NCI-H82 treated with DMSO at 0.1 percent for 48 hours (cell line): ENCODE measurements at regions not wholly inside any gene's neighbourhood (a gene's known extent, or its start where the extent isn't known, plus 50 kb on each side); places are given as distances from the start of the nearest gene placed in this dataset.
"Not testable (repeated sequence)": the region's sequence is repeated elsewhere in the genome, so short reads cannot be mapped to it uniquely, and the experiment has no call there.

Experiments used
- DNase-seq: peaks from one replicate; lab custom pipeline; 2025; ENCODE audit not compliant: unreplicated experiment; lab: John Stamatoyannopoulos, UW

DNA sequence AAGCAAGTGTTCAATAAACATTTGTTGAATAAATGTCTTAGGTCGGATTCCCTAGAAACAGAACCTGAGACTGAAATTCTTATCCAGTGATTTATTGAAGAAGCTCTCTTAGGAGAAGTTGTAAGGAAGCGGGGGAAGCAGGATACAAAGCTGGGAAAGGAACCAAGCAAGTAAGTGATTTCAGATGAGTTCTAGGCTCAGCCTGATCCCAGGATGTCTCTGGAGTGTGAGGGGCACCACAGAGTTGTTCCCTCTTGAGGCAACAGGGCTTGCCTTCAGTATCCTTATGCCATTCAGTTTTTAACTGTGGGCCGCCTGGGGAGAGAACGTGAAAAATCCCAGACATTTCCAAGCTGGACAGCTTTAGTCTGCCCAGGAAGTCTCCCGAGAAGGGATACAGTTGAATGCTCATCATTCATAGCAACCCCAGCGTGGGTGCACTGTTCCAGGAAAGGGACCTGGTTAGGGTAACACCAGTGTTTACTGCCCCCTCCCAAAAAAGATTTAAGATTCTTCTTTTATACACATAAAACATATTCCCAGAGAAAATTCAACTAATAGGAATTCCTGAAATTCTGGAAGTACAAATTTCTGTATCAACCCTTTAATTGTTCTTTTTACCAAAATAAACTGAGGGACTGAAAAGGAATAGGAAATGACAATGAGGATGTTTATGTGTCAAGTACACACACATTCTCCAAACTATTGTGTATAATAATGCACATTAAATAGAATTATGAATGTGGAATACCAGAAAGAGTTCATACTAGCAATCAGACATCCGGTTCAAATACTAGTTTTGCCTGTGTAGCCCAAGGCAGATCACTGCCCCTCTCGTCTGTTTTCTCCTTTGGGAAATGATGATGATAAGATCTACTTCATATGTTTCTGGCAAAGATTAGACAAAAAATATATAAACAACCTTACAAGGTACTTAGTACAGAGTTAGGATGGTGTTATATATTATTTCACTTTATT, 592.1 kb upstream of the CDH2 start:
- DNase-seq: no peak

DNA sequence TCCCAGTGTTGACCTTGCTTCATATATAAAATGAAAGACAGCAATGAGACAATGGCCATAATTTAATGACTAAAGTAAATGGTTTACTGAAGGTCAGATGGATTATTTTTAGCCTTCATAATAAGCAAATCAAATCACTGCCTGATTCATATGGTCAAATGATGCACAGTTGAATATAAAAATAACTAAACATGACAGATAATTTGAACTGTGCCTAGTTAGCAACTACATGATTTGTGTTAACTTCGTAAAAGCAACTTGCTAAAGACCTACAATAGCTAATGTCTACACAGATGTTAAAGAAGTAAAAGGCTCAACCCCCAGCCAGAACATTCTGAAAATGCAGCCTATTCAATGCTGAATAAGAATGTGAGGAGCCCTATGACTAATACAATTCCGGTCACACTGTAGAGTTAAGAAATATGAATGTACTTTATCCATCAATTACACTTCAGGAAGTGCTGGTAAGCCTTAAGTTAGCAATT, 590.8 kb upstream of the CDH2 start:
- no peak for DNase-seq

DNA sequence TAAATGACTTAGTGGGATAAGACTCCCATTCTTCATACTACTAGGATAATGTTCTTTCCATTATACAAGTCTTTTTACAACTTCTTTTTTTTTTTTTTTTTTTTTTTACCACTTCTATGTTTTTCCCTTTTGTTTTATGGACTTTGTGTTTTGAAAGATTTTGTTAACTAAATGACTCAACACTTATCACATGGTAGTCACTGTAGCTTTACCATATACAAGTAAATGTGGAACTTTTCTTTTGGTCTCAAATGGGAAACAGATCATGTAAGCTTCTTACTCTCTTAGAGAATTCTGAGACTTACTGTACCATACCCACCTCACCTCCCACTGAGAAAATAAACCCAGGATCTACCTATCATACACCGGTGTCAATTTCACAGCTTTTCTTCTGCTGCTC, 590.3 kb upstream of the CDH2 start:
- DNase-seq: no peak

DNA sequence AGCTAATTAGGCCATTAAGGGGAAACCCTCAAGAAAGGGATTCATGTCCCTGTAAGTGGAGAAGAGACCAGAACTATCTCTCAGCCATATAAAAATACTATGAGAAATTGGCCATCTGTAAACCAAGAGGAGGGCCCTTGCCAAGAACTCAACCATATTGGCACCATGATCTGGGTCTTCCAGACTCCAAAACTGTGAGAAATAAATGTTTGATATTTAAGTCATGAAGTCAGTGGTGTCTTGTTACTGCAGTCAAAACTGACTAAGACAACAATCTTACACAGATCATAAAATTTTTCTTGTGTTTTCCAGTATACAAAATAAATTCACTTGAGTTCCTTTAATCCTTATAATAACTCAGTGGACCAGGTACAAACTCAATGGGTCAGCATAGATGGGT, 589.8 kb upstream of the CDH2 start:
- DNase-seq: no peak

DNA sequence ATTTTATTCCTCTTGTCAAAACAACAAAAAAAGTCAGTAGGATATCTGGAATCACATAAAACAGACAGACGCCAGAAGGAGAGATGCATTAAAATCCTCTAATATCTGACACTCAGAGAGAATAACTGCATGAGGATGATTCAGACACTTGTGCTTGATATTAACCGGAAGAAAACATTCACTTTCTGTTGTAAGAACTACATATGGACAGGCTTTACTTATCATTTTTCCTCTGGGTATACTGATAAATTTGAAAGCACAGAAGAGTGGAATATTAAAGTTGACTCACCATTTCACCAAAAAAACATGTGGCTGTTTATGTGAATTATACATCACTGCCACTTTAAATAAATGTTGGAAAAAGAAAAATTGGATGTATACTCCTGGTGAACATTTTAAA, 589.1 kb upstream of the CDH2 start:
- no peak for DNase-seq

DNA sequence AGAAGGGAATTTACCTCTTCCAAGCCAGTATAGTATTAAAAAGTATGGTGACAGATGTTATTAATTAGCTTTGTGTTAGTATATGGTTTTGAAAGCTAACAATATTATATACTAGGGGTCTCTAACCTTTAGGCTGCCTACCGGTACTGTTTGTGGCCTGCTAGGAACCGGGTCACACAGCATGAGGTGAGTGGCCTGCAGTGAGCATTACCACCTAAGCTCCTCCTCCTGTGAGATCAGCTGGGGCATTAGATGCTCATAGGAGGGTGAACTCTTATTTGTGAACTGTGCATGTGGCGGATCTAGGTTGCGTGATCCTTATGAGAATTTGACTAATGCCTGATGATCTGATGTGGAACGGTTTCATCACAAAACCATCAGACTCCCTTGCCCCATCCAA, 583.4 kb upstream of the CDH2 start:
- no peak for DNase-seq

DNA sequence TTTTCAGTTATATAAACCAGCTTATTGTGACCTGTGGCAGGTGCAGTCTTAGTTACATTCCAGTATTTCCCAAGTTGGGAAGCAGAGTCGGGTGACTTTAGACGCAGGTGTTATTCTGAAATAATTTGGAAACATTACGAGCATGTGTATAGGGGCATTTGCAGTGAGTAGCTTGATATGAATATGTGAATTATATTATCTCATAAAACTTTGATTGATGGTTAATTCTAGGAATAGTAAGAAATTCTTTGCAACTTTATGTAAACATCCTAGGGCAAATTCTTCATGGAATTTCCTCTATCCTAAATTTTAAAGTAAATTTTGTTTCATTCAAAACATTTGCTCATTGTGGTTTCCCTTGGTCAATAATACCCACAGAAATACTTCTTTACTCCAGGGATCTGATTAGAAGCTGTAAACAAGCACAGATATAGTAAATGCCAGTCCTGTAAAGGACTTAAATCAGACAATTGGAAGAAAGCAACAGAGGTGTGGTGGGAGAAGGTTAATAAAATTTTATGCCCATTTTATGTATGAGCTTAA, 580.6 kb upstream of the CDH2 start:
- DNase-seq: no peak

DNA sequence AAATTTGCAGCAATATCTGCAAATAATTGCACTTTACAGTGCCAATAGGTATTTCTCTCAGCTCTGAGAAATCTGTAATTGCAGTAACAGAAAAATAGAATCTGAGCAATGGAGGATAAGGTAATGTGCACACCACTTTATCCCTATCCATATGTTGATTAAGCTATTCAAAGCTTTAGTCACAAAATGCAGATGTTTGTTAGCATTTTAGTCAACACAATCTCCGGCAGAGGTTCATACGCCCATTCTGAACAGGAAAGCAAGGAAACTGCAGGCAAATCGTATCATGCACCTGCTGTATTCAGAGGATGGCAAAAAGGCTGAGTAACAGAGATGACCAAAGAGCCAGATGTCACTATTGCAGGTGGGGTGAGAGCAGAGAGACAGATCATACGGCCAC, 566.2 kb upstream of the CDH2 start:
- DNase-seq: no peak

DNA sequence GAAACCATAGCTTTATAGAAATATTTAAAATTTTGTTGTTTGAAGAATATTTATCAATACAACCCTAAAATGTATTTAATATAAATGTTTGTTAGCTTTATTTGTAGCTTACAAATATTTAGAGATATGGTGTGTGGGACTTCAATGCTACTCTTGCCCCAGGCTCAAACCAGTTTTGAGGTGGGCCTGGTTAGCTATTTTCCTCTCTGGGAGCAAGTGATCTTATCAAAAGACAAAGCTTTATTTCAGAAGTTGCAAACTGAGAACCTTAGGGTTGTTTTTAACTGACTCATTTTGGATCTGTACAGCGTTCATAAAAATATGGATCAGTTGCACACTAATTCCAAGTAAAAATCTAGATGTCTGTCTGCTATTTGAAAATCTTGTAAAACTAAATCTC, 563.6 kb upstream of the CDH2 start:
- DNase-seq: no peak

DNA sequence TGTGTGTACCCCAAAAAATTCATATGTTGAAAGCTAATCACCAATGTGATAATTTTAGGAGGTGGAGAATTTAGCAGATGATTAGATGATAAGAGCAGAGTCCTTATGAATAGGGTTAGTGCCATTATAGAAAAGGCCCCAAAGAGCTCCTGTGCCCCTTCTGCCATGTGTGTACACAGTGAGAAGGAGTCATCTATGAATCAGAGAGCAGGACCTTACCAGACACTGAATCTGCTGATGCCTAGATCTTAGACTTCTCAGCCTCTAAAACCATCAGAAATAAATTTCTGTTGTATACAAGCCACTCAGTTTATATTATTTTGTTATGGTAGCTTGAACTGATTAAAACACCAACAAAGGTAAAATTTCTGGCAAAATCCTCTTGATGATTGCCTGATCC, 560.0 kb upstream of the CDH2 start:
- no peak for DNase-seq

DNA sequence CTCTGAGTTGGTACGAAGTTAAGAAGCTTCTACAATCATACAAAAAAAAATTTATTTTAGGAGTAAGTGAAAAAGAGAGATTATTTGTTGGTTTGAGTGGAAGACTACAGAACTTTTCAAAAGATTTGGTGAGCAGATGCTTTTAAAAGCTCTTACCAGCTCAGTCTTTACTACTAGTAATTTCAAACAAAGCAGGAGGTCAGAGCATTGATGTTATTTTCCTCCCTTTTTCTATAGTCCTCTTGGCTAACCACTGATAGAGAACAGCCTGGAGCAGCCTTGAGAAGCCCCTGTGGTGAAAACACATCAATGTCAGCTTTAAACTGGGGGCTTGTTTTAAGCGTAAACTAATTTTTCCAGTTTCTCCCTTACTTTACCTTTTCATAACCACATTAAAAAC, 559.3 kb upstream of the CDH2 start:
- DNase-seq: no peak

DNA sequence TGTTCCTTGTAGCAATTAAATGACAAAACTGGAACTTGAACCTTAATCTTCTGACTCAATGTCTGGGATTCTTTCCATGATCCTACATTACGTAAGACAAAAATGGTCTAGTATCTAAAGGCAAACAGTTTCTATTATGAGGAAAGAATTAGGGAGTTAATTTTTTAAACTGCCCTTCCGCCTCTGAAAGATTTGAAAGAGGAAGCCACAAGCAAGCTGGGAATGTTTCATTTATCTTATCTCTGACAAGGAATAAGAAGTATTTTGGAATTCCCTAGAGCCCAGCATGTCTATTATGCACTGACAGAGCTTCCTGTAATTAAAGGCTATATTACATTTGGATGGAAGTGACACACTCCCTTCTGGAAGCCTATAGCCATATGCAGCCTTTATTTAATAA, 558.8 kb upstream of the CDH2 start:
- no peak for DNase-seq

DNA sequence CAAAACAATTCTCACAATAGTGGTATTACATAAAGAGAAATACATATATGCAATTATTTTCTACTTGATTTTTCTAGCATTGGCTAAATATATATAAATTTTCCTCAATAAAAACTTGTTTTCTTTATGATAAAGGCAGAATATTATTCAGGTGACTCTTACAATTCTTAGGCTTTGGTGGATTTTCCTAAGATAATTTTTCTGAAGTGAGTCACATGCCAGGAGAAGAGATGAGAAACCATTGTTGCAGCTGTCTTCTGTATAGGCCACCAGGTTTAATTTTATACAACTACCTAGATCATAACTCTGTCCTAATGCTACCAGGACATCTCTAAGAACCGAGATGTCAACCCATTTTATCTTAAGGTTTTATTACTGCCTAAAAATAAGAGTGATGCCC, 552.4 kb upstream of the CDH2 start:
- DNase-seq: no peak

DNA sequence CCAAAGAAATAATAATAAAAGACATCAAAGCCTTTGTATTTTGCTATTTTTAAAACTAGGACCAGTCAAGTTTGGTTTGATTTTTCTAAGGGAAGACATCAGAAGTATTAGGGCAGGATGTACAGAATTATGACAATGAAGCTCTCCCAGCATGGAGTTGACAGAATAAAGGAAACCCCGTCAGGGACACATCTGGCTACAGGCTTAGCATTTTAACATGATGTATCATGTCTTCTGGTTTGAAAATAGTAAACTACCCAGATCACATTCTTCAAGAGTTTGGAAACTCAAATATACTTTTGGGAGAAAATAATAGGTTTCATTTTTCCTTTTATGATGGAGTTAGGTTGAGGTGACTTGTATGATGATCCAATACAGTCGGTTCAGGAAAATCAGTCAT, 552.0 kb upstream of the CDH2 start:
- DNase-seq: no peak

DNA sequence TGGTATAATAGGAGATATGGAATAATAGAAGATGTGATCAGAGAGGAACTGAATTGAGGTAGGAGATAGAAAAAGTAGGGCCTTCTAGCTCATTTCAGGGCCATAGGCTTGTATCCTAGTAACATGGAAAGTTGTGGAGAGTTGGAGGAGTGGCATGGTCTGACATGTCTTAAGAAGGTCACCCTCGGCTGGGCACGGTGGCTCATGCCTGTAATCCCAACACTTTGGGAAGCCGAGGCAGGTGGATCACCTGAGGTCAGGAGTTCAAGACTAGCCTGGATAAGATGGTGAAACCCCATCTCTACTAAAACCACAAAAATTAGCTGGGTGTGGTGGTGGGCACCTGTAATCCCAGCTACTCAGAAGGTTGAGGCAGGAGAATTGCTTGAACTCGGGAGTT, 550.3 kb upstream of the CDH2 start:
- DNase-seq: not testable (repeated sequence)

DNA sequence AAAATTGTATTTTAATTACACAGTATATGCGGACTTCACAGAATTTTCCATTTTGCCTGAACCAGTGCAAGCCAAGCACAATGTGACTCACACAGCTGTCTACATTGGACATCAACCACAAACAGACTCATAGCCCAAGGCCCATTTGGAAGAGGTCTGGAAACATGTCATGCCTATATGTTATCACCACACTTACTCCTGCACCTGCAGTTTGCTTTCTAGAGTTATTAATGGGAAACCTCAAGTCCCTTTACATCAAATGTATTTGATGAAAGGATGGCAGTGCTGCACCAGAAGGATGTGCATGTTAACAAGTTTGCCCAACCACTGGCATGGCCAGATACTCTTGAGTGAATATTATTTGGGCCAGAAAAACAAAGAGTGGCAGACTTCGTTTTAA, 548.9 kb upstream of the CDH2 start:
- DNase-seq: no peak

DNA sequence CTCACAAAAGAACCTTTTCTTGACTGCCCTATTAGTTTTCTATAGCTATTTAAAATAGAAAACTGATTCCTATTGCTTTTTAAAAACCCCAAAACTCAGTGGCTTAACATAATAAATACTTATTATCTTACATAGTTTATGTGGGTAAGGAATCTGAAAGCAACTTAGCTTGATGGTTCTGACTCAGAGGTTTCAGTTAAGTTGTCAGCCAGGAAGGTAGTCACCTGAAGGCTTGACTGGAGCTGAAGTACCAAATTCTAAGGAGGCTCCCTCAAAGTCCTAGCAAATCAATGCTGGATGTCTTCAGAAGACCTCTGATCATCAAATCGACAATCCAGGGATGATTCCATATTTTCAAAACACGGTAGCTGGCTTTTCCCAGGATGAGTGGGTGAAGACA, 546.6 kb upstream of the CDH2 start:
- DNase-seq: no peak

DNA sequence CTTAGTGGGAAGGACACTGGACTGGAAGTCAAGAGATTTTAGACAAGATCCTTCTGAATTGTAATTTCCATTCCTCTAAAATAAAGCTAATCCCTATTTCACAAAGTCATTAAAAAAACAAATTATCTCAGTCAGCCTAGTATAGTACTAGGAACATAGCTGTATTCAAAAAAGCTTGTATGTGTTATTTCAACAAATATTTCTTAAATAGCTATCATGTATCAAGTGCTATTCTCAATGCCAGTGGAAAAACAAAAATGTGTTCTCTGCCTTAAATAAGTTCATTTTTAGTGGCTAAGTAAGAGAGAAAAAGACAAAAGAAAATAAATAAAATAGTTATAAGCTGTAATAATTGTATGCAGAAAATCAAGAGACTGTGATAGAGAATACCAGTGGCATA, 541.8 kb upstream of the CDH2 start:
- no peak for DNase-seq

DNA sequence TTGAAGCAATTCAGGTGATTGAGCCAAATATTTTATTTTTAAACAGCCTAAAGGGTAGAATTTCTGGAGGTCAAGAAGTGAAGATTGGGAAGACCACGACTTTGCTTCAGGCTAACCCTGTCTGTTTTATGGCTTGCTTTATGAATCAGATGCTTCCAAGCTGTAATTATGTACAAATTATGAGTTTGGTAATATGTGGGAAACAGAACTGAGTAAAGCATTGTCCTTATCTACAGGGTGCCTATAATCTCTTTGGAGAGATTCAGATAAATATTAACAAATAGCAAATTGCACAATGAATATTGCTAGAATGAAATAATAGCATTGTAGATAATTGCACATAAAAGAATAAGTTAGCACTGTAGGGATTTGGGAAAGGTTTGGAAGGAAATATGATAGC, 539.4 kb upstream of the CDH2 start:
- DNase-seq: no peak

DNA sequence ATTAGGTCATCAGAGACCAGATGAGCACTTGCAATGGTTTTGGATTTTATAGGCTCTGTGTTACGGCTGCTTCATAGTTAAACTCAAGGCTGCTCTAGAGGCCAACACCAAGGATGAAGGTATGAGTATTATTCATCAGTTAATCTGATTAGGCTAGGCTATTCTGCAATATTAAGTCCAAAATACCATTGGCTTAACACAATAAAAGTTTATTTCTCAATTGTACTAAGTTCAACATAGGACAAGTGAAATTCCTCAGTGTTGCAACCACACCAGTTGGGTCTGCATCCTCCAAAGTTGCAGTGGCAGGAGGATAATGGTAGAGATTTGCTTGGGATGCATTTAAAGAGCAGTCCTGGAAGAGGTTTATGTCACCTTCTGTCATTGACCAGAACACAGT, 538.3 kb upstream of the CDH2 start:
- DNase-seq: no peak

DNA sequence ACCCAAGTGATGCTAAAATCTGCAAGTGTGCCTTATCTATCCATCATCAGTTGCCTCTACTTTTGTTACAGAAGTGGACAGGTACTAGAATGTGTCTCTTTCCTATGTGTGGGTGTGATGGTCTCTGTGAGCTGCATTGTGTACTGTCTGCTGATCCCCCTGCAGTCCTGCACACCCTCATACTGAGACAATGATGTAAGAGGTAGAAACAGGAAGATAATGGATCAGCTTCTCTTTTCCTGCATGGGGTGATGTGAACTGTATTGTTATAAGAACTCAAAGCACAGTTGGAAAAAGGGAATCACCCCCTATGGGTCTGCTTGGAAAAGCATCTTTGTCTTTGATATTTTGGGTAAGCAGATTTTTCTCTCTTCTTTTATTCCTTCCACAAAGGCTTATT, 537.6 kb upstream of the CDH2 start:
- DNase-seq: no peak

DNA sequence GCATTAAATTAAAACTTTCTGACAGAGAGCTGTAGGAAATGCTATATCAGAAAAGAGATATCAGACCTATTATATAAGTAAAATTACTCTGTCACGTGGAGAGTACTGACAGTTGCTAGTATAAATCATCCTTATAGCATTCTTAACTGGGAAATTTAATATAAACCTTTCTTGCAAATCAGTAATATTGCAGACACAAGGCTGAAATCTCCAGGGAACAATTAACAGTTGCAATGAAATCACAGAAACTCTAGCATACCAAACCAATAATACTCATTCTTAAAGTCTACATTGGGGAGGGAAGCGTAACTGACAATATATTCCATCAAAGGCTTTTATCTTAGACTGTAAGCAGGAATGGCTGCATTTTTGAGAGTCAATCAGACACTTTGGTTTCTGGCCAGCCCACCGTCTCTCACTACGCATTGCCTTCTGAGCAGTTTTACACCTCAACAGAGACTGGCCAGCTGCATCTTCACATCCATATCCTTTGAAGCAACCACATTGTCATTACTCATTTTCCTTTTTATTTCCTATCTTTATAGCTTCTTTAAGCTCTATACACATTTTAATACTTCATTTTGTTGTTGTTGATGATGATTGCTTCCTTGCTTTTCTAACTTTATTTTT, 536.0 kb upstream of the CDH2 start:
- DNase-seq: no peak
